ENCODE measurements at regions not wholly inside any gene's neighbourhood (a gene's known extent, or its start where the extent isn't known, plus 50 kb on each side); places are given as distances from the start of the nearest gene placed in this dataset.

DNA sequence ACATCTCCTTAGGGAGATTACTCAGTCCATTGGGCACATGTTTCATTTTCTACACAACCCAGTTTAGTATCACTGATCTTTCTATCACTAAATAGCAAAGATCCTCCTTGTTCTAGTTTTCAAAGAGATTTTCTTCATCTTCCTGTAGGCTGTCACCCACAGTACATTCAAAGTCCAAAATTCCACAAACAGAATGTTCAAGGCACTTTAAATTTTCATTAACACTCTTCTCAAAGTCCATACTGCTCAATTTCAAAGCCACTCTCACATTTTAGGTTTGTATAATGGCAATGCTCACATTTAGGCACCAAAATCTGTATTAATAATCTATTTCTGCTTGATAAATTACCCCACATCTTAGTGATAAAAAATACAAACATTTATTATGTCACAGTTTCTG lies 152.8 kb downstream of the FSIP2 start:
- DNase-seq (ENCODE audit: low read depth) = no peak

DNA sequence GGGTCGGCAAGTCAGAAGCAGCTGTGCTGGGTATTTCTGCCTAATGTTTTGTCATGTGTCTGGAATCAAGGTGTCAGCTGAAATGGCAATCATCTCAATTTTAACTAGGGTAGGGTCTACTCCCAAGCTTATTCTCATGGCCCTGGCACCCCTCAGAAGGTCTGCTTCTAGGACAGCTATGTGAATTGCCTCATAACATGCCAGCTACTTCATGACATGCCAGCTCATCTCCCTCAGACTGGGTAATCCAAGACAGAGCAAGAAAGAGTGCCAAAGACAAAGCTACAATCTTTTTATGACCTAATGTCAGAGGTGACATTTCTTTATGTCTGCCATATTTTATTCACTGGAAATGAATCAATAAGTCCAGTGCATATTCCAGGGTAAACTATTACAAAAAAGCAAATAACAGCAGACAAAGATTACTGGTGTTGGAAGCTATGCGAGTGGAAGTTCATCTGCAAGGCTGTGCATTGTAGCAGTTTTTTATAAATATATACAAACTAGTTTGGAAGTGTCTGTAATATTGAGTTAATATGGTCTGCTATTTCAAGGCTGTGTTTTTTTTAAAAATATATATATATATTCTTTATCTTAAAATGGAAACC lies 153.3 kb downstream of the FSIP2 start:
- no peak for DNase-seq (ENCODE audit: low read depth)

DNA sequence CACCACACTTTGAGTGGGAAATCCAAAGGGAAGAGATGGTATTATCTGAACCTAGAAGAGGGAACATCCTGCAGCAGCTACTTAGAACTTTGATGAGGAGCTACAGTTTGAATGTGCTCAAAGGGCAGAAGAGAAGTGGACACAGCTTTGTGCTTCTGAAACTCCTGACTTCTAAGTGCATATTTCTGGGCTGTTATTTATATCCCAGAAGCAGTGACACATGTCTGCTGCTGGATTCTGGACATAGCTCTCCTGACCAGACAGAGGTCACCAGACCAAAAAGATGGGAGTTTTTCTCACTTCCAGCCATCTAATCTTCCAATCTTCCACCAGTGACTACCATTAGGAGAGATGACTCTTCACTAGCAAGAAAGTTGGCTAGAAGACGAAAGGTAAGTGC lies 153.9 kb downstream of the FSIP2 start:
- no peak for DNase-seq (ENCODE audit: low read depth)

DNA sequence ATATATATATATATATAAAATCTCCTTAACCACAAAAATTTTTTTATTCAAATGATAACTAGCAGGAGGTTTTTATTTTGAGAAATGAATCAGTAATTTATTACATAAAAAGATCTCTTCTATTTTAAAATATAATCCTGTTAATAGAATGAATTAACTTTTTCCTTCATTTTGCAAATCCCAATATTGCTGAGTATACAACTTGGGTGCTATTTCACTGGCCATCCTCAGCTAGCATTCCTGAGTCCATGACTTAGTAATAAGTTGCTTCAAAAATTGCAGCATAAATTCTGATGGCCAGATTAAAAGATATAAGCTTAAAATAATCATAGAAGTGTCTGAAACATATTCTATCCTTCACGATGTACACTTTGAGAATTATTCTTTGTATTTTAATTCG lies 155.6 kb downstream of the FSIP2 start:
- no peak for DNase-seq (ENCODE audit: low read depth)

- DNase-seq (ENCODE audit: low read depth) = no peak
These were observed 157.5 kb downstream of the FSIP2 start for GRCh38 chr2:185895828-185896693.

GRCh38 chr2:185899366-185899765 lies 160.8 kb downstream of the FSIP2 start:
- DNase-seq (ENCODE audit: low read depth) = no peak

DNA sequence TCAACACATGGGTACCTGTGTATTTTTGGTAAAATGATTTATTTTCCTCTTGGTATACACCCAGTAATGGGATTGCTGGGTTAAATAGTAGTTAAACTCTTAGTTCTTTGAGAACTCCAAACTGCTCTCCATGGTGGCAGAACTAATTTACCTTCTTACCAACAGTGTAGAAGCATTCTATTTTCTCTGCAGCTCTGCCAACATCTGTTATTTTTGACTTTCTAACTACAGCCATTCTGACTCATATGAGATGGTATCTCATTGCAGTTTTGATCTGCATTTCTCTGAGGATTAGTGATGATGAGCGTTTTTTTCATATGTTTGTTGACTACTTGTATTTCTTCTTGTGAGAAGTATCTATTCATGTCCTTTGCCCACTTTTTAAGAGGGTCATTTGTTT lies 180.6 kb downstream of the FSIP2 start:
- peak; percentile 6 for DNase-seq (ENCODE audit: low read depth)

DNA sequence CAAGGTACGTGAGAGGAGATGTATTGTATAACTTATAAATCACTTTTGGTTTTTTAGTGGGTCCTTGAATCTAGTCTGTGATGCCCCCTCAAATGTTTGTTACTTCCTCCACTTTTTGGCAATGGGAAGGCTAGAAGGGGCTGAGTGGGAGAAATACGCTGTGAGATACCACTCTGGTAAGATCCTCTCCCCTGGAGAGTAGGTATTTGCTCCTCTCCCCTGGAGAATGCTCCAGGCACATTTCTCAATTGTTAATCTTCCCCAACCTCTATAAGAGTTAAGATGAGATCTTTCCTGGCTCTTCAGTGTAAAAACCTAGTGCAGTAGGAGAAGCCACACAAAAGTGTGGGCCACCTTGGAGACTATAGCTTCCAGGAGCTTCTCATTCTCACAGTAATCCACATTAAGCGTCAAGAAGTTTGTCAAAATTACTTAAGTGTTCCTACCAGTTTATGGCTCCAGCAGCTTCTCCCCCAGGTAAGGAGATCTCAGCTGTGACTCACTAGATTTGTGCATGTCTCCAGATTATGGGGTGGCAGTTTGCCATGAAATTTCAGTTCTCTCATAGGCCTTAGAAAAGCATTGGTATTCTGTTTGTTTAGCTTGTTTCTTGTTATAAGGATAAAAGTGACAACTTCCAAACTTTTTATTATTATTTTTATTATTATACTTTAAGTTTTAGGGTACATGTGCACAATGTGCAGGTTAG lies 182.6 kb downstream of the FSIP2 start:
- no peak for DNase-seq (ENCODE audit: low read depth)

GRCh38 chr2:185934232-185934631 lies 195.6 kb downstream of the FSIP2 start:
- DNase-seq (ENCODE audit: low read depth) = no peak

DNA sequence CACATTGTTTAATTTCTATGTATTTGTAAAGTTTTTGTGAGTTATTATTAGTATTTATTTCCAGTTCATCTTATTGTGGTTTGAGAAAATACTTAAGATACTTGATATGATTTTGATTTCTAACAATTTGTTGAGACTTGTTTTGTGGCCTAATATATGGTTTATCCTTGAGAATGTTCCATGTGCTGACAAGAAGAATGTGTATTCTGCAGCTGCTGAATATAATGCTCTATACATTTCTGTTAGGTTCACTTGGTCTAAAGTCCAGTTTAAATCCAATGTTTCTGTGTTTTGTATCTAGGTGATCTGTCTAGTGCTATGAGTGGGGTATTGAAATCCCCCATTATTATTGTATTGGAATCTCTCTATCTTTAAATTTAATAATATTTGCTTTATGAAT lies 201.3 kb downstream of the FSIP2 start:
- no peak for DNase-seq (ENCODE audit: low read depth)

DNA sequence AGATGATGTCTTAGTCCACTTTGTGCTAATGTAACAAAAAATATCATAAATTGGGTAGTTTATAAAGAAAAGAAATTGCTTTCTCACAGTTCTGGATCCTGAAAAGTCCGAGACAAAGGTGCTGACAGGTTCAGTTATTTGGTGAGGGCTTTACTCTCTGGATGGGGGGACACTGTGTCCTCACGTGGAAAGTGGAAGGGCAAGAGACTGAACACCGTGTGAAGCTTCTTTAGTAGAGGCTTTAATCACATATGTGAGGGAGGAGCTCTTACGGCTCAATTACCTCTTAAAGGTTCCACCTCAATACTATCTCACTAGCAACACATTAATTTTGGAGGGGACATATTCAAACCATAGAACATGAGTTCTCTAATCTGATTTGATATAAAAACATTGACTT lies 204.3 kb downstream of the FSIP2 start:
- no peak for DNase-seq (ENCODE audit: low read depth)

DNA sequence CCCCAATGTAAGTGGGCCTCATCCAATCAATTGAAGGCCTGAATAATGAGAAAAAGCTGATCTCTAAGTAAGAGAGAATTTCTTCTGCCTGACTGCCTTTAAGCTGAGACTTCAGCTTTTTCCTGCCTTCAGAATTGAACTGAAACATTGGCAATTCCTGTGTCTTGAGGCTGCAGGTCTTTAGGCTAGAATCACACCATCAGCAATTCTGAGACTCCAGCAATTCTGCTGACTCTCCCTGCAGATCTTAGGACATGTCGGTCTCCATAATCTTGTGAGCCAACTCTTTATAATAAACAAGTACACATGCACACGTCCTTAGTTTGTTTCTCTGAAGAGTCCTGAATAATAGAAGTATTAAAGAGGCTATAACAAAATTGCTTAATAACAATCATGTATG lies 209.1 kb downstream of the FSIP2 start:
- no peak for DNase-seq (ENCODE audit: low read depth)

- no peak for DNase-seq (ENCODE audit: low read depth)
These were observed 213.5 kb downstream of the FSIP2 start for GRCh38 chr2:185952100-185952499.

- DNase-seq (ENCODE audit: low read depth) = no peak
These were observed 215.8 kb downstream of the FSIP2 start for GRCh38 chr2:185954389-185954788.

DNA sequence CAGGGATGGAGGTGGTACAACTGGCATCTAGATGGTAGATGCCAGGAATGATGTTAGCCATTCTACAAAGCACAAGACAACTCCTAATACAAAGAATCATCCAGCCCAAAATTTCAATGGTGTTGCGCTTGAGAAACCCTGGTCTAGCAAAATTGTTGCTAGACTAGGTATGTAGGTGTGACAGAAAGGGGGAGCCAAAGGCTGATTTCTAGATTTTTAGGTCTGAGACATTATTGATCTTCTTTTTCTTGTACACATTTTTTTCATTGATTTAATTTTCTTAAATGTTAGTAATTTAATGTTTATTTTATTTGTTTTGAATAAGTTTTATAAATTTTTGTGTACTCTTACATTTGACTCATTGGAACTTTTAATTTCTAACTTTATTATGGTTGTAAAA lies 216.4 kb downstream of the FSIP2 start:
- DNase-seq (ENCODE audit: low read depth) = no peak

- DNase-seq (ENCODE audit: low read depth) = no peak
These were observed 228.7 kb downstream of the FSIP2 start for GRCh38 chr2:185967335-185967734.

- no peak for DNase-seq (ENCODE audit: low read depth)
These were observed 231.7 kb downstream of the FSIP2 start for GRCh38 chr2:185970148-185970852.

DNA sequence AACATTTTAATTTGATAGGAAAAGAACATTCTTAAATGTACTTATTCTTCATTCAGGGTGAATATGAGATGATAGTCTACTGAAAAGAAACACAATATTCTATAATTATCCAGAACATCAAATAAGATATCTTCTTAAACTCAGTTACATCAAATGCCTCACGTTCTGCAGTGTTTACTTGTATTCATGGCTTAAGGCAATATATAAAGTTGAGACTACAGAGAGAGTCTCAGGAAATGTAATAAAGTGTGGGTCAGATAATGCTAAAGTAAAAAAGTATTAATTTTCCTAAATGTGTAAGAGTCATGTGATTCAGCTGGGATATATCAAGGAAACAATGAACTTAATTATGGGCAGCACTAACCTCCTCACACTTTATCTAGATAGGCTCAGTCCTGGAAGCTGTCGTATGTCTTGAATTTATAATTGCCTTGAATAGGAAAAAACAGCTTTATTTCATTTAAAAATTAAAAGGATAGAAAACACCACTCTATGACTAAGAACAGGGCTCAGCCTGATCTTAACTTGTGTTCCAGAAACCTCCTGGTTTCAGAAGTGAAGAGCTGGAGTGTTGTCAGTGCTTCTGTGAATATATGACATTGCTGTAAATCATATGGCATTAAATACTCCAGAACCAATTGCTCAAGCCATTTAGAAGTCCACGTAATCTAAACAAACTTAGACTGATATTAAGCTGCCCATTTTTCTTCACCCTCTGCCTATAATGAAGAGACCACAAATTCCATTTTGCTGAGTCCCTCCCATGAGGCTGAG lies 240.2 kb downstream of the FSIP2 start:
- no peak for DNase-seq (ENCODE audit: low read depth)

GRCh38 chr2:185979546-185980071 lies 241.0 kb downstream of the FSIP2 start:
- no peak for DNase-seq (ENCODE audit: low read depth)

- DNase-seq (ENCODE audit: low read depth) = no peak
These were observed 242.3 kb downstream of the FSIP2 start for GRCh38 chr2:185980944-185981343.

DNA sequence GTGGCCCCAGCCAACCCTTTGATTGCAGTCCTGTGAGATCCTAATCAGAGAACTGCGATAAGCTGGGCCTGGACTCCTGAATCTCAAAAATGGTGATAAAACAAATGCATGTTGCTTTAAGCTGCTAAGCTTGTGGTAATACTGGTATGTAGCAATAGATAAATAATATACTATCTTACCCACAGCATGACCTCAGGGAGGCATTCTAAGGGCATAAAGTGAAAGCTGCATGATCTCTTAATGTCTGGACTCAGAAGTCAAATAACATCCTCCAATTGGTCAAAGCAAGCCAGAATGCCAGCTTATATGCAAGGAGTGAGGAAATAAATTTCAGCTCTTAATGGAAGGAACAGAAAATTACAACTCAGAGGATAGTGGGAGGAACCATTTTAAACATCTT lies 246.1 kb downstream of the FSIP2 start:
- DNase-seq (ENCODE audit: low read depth) = peak; percentile 5
